GM08714 (cell line): ENCODE measurements at regions not wholly inside any gene's neighbourhood (a gene's known extent, or its start where the extent isn't known, plus 50 kb on each side); places are given as distances from the start of the nearest gene placed in this dataset.
"Not testable (repeated sequence)": the region's sequence is repeated elsewhere in the genome, so short reads cannot be mapped to it uniquely, and the experiment has no call there.

Experiments
- H3K4me3 ChIP-seq: fragments of 200-500 bp; sonication (Bioruptor generic); 2 replicates; pipeline ENCODE4 v1.5.1; 2014; ENCODE audit warnings: mild to moderate bottlenecking, low read length, inconsistent platforms
- ZNF274 ChIP-seq: IDR thresholded peaks from 2 replicates; pipeline ENCODE4 v1.6.1; 2012; ENCODE audit warnings: mild to moderate bottlenecking, low read depth, low read length

GRCh38 chr16:48076455-48077012 is 79.3 kb downstream of the ABCC12 start:
- no peak overlapping the region for H3K4me3 ChIP-seq
- no peak for TF ChIP-seq ZNF274

DNA sequence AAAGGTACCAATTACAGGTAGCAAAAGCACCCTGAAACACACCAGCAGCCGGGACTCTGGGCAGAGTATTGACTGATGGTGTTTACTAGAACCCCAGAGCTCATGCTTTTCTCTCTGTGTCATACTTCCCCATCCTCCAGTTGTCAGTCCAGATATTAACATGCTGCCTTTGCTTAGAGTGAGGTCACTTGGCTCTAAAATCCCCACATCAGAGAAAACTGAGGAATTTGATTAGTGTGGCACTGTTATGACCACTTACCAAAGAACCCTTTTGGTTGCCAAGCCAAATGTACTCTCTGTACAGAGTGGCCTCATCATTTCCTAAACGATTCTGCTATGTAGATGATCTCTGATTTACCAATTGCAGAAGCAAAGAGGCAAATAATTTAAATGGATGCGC is 80.4 kb downstream of the ABCC12 start:
- no peak overlapping the region for H3K4me3 ChIP-seq
- TF ChIP-seq ZNF274: no peak

- no peak for TF ChIP-seq ZNF274
- no peak overlapping the region for H3K4me3 ChIP-seq
Observed at GRCh38 chr16:48067388-48067787, 88.4 kb downstream of the ABCC12 start.

GRCh38 chr16:48064971-48065370 is 90.8 kb downstream of the ABCC12 start:
- no peak overlapping the region for H3K4me3 ChIP-seq
- no peak for TF ChIP-seq ZNF274

DNA sequence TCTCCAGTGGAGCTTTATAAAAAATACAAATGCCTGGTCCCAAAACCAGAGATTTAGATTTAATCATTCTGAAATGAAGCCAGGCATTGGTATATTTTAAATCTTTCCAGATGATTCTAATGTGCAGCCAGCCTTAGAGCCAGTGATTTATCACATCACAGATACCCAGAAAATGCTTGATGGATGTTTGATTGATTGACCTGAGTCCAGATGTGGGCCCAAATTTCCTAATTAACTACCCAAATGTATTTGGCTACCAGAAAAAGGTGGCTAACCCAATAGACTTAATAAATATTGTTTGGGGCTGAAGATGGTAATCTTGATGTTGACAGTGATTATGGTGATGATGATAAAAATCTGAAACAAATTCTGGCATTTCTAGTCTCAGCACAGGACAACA is 93.1 kb downstream of the ABCC12 start:
- no peak for TF ChIP-seq ZNF274
- H3K4me3 ChIP-seq: no peak overlapping the region

DNA sequence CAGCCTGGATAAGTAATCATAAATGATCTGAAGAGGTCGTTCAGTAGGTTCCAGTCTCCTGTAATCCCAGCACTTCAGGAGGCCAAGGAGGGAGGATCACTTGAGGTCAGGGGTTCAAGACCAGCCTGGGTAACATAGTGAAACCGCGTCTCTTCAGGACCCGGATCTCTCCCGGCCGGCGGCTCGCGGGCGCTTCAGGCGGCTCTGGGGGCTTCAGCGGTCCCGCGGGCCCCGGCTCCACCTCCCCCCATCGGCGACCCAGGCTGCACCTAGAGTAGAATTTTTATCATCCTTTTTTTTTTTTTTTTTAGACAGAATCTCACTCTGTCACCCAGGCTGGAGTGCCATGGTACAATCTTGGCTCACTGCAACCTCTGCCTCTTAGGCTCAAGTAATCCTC is 95.9 kb downstream of the ABCC12 start:
- no peak for TF ChIP-seq ZNF274
- no peak overlapping the region for H3K4me3 ChIP-seq

GRCh38 chr16:48059190-48059589 is 96.6 kb downstream of the ABCC12 start:
- not testable (repeated sequence) for H3K4me3 ChIP-seq

GRCh38 chr16:48057048-48057447 is 98.7 kb downstream of the ABCC12 start:
- no peak for TF ChIP-seq ZNF274
- no peak overlapping the region for H3K4me3 ChIP-seq

GRCh38 chr16:48054881-48055601 is 100.8 kb downstream of the ABCC12 start:
- TF ChIP-seq ZNF274: no peak
- H3K4me3 ChIP-seq: no peak overlapping the region

- H3K4me3 ChIP-seq: no peak overlapping the region
- no peak for TF ChIP-seq ZNF274
Observed at GRCh38 chr16:48053418-48053745, 102.4 kb downstream of the ABCC12 start.

DNA sequence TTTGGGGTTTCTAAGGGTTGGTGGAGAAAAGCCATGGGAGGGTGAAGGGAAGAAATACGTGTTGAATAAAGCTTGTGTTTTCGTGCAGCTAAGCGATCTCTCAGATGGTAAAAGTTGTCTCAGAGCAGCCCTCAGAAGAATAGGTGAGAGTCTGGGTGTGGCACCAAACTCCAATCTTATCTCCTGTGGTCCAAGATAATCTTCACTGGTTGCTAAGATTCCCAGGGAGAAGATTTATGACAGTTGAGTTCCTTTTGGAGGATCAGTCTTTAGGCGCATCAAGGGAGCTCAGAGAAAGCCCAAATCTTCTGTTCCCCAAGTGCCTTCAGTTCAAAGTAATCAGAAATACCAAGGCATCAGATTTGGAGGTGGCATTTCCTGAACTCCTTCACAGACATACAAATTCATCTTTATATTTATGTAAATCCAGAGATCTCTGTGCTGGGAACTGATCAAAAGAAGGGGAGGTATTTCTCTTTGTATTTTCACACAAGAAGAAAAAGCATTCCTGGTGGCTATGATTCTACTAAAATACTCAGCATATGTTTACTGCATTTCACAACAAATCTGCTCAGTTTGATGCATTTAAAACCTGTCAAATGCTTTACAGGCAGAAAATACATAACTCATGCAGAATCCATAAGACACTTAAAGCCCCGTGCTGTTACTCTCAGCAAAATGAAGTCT is 102.9 kb downstream of the ABCC12 start:
- H3K4me3 ChIP-seq: no peak overlapping the region
- no peak for TF ChIP-seq ZNF274

DNA sequence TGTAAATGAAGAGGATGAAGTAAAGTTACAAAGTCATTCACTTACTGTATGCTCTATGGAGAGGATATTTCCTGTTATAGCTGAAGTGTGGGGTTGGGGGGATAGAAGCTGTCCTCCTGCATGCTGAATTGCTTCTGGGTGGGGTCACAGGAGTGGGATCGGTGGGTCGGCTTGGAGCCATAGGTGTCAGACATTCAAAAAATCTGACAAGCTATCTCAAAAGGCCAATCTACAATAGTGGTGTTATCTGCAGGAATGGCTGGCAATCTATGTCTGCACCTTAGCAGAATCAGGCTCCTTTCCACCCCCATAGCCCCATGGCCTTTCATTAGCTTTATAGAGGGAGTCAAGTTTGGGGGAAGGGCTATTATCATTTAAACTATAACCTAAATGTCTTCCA is 104.9 kb downstream of the ABCC12 start:
- TF ChIP-seq ZNF274: no peak
- no peak overlapping the region for H3K4me3 ChIP-seq

DNA sequence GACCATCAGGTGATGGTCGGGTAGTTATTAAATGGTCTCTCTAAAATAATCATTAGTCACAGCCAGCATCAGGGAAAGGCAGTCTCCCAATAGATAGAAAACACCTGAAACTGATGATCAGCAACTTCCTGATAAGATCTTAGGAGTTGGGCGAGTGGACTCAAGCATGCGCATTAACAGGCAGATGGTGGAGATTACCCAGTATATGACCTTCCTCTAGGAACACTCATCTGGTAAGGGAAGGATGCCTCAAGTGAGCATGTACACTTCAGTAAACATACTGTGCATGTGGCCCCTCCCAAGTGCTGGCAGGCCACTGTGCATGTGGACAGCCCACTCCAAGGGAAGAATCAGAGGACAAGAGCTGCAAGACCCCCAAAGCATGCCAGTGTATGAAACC is 105.9 kb downstream of the ABCC12 start:
- H3K4me3 ChIP-seq: no peak overlapping the region
- TF ChIP-seq ZNF274: no peak

DNA sequence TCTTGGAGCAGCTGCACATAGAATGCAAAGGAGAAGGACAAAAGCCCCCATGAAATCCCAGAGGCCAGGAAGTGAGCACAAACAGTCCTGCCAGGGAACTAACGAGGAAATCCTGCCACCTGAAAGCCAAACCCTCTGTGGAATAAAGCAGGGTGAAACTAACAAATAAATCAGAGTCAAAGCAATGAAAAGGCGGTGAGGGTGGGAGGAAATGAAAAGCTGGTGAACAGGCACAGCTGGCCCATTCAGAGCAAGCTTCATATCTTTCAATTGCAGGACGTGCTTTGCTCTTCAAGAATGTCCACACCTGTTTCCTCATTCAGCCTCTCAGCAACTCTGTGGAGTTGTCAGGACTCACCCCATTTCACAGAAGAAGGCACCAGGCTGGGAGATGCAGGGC is 108.1 kb downstream of the ABCC12 start:
- TF ChIP-seq ZNF274: no peak
- no peak overlapping the region for H3K4me3 ChIP-seq

- H3K4me3 ChIP-seq: no peak overlapping the region
- no peak for TF ChIP-seq ZNF274
Observed at GRCh38 chr16:48047241-48047640, 108.6 kb downstream of the ABCC12 start.
